Head of caudate nucleus (tissue), 42 donors: ENCODE measurements at regions not wholly inside any gene's neighbourhood (a gene's known extent, or its start where the extent isn't known, plus 50 kb on each side); places are given as distances from the start of the nearest gene placed in this dataset.

Experiments
- DNase-seq, 42 donors: peaks; one replicate each; pipeline versions ENCODE4 v3.0.0 to v3.0.0-alpha.2; 2020 to 2021; ENCODE audit warnings: mixed read lengths in 7 of 42
- intact Hi-C: fragments of 100-400 bp; cut with DNase I; formaldehyde crosslinking; loops from one replicate; pipeline ENCODE4 v1.15.0; 2022

DNA sequence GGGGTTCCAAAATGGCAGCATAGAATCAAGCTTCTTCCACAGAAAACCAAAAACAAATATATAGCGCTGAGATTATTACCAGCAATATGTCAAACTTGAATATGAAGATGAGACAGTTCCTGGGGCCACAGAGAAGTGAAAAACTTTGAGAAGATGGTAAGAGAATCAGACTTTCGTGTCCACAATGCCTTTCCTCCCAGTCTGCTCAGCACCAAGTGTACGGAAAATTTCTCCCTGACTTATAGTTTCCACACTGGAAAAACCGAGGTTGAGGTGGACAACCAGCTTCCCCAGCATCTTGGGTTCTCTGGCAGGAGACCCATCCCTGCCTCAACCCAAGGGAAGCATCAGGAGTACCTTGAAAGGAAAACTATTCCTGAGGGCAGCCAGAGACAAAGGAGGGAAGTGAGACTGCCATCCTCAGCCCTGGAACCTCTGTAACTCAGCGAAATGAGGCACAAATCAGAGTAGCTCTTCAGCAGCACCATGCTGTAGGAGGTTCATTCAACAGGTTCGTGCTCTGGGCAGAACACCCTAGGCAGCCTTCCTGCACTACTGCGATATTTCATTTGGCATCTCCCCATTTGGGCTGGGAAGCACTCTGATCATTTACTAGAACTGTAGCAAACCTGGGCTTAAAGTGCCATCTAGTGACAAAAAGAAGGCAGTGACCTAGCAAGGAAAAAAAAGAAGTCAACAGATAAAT is 52.4 kb upstream of the CAPRIN2 start:
- DNase-seq, result peak in 26 of 42 donors; percentile 14 to 75 (median 40)
- intact Hi-C loops, result no loop called here

DNA sequence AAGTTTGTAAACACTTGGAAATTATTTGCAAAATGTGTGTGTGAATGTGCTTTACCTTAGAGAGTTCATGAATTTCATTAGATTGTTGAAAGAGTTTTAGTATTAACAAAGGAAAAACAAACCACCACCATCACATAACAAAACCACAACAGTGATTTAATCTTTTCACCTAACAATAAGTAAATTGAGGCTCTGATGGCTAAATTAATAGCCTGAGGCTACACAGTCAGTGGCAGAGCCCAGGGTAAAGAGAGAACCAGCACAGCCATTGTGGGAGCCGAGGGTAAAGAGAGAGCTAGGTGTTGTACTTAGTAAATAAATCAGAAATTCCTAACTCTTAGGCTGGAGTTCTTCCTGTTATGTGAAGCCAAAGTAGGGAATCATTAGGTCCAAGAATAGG is 51.2 kb upstream of the CAPRIN2 start:
- intact Hi-C loops, result no loop called here
- no peak for DNase-seq
